ENCODE measurements at regions not wholly inside any gene's neighbourhood (a gene's known extent, or its start where the extent isn't known, plus 50 kb on each side); places are given as distances from the start of the nearest gene placed in this dataset.

GRCh38 chr1:229068270-229068987 lies 202.5 kb upstream of the RAB4A start:
- DNase-seq: no peak

- no peak for DNase-seq
These were observed 201.7 kb upstream of the RAB4A start for GRCh38 chr1:229069176-229069575.

DNA sequence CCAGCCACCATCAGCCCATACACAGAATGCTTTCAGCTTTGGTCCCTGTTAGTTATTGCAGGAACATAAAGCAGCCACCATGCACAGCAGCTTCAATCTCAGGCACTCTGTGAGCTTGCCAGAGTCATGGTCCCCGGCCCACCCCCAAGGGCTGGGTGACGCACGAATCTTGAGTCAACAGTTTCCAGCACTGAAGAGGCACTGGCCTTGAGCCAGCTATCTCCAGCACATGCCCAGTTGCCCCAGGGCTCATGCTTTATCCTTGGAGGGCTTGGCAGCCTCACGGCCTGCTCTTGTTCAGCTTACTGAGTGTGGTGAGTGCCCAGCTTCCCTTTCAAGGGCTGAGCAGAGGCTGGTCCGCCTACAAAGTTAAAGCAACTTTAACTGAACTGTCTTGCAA lies 200.7 kb upstream of the RAB4A start:
- DNase-seq: peak; percentile 91

- no peak for DNase-seq
These were observed 197.7 kb upstream of the RAB4A start for GRCh38 chr1:229073251-229073650.

GRCh38 chr1:229075217-229075616 lies 195.7 kb upstream of the RAB4A start:
- DNase-seq: no peak

DNA sequence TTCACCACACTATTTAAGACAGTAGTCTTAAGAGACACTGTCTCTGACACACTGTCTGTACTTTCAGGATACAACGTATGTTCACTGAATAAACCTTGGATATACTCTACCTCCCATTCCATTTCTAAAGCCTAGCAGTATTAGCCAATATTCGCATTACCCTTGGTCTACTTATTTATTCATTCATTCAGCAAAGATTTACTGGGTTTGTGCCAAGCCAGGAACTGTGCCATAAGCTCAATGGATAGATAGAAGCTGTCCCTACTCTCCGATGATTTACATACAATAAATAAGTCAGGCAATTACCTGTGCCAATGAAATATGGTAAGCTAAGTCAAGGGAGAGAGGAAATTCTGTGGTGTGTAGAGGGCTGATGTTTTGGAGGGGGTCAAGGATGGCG lies 195.2 kb upstream of the RAB4A start:
- DNase-seq: no peak

DNA sequence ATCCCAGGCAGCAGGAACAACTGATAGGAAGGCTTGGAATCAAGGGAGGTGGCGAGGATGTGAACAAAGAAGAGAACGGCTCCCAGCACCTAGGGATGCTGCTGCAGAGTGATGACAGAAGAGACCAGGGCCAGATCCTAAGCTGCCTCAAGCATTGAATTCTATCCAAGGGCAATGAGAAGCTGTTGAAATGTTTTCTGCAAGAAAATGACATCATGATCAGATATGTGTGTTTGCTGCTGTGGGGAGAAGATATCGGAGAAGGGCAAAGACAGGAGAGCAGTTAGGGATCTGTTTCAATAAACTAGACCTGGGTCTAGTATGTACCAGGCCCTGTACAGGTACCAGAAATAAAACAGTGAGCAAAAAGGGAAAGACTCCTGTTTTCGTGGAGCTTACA lies 194.7 kb upstream of the RAB4A start:
- no peak for DNase-seq

DNA sequence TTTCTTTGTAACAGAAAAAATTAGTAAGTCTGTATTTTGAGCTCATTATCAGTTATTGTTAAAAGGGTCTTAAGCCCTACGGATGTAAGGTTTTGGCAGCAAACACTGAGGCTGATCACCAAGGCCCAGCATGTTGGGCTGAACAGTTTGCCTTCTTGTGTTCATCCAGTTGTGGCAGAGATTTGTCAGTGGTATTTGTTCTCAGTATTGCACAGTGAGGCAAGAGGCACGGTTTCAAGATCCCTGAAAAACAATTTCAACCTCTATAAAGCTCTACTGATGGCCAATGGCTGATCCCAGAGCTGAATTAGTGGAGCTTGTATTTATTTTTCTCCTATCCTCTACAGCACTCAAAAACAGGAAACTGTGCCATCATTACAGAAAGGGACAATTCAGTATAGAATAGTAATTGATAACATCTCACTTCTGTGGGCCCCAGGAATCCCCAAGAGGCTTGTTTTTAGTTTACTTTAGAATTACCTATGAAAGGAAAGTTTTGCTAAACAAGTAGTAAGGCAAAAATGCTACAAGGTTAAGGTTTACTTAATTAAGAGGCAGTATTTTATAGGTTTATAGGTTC lies 191.8 kb upstream of the RAB4A start:
- no peak for DNase-seq

DNA sequence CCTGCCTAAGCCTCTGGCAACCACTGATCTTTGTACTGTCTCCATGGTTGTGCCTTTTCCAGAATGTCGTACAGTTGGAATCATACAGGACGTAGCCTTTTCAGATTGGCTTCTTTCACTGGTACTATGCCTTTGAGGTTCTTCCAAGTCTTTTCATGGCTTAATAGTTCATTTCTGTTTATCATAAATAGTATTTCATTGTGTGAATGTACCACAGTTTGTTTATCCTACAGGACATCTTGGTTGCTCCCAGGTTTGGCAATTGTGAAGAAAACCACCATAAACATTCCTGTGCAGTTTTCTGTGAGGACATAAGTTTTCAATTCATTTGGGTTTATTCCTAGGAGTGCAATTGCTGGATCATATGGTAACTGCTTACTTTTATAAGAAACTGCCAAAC lies 190.6 kb upstream of the RAB4A start:
- DNase-seq: no peak

DNA sequence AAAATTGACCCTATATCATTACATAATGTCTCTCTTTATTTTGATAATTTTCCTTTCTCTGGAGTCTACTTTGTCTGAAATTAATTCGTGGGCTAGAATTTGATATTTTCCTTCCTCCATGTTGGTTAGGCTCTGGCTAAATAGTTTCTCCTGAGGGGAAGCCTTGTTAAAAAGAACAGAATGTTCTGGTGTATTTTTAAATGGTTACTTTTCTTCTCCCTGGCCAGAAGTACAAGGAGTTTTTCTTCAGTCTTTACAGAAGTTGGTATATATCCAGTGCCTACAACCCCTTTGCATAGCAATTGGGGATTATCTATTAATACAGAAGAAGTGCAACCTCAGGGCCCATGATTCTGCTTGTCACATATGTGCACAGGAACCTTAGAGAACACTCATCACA lies 185.6 kb upstream of the RAB4A start:
- DNase-seq: no peak

- no peak for DNase-seq
These were observed 184.8 kb upstream of the RAB4A start for GRCh38 chr1:229086091-229086490.

DNA sequence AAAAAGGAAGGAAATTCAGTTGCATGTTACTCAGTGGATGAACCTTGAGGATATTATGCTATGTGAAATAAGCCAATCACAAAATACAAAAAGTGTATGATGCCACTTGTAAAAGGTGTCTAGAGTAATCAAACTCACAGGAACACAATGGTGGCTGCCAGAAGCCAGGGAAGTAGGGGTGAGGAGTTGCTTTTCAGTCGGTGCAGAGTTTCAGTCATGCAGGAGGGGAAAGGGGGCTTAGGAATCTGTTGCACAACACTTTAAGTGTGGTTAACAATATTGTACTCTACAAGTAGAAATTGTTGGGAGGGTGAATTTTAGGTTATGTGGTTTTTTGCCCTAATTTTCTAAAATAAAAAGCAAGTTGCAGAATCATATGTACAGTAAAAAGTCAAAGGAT lies 184.2 kb upstream of the RAB4A start:
- no peak for DNase-seq

DNA sequence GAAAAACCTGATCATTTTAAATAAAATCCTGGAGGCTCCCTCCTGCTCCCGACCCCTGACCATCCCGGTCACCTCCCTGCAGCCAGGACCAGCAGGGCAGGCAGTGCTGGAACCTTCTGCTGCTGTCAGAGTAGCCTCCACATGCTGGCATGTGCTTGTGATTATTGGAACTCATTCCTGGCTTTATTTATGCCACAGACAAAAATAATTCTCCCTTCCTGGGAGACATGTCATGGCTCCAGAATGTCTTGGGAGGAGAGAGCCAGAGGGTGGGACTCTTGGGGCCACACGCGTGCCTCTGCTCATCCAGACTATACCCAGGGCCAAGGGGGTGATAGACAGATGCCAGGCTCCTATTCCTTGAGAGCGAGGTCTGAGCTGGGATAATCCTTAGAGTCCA lies 183.6 kb upstream of the RAB4A start:
- no peak for DNase-seq

DNA sequence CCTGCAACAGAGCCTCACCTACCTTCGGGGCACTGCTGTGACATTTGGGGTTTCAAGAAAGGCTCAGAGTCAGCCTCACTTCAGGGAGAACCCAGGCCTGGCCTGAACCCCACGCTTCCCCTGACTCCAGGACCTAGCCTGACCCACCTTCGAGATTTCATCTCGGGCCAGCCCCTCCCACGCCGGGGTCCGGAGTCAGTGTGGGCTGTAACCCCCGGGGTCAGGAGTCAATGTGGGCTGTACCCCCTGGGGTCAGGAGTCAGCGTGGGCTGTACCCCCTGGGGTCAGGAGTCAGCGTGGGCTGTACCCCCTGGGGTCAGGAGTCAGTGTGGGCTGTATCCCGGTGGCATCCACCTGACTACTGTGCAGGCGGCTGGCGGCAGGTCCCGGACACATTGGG lies 183.0 kb upstream of the RAB4A start:
- DNase-seq: no peak

DNA sequence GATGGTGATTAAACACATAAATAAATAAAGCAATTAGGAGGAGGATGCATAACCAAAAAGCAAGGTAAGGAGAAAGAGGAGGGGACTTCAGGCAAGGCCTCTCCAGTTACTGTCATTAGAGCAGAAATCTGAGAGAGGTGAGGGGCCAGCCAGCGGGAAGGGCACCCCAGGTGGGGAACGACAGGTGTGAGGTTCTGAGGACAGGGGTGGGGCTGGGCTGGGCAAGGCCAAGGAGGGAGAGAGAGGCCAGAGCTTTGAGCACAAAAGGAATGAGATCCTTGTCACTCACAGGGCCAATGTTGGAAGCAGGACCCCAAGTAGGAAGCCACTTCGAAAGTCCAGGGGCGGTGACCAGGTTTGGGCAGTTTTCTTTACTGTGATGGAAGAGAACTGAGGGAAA lies 182.2 kb upstream of the RAB4A start:
- no peak for DNase-seq

GRCh38 chr1:229089586-229090208 lies 181.2 kb upstream of the RAB4A start:
- DNase-seq: no peak

DNA sequence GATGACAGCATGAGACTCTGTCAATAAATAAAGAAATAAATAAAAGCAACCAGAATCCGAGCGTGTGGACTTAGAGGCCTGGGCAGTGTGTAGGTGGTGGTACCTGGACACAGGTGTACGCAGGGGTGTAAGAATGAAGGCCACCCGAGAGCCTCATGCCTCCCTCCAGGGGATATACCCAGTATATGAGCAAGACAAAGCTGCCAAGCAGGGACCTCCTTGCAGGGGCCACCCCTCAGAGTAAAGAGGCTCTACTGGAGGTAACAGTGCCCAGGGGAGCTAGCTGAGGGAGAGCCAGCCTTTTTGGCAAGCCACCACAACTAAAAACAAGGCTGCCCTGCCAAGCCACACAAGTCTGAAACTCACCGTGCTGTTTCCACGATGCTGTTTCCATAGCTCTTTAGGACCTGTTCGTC lies 179.2 kb upstream of the RAB4A start:
- no peak for DNase-seq

- no peak for DNase-seq
These were observed 178.3 kb upstream of the RAB4A start for GRCh38 chr1:229092377-229093237.

GRCh38 chr1:229093238-229093540 lies 177.7 kb upstream of the RAB4A start:
- no peak for DNase-seq

GRCh38 chr1:229093609-229094336 lies 177.1 kb upstream of the RAB4A start:
- peak; percentile 10 for DNase-seq

- no peak for DNase-seq
These were observed 176.2 kb upstream of the RAB4A start for GRCh38 chr1:229094476-229095311.

DNA sequence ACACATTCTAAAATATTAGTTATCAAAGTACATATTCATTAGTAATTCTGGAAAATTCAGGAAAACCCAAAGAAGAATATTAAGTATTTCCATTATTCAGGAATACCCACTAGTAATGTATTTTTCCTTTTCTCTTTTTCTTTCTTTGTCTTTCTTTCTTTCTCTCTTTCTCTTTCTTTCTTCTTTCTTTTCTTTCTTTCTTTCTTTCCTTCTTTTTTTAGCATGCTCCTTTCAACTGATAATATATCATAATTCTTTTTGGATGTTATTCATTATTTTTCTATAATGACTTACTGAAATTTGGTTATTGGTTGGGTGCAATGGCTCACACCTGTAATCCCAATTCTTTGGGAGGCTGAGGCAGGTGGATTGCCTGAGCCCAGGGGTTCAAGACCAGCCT lies 175.6 kb upstream of the RAB4A start:
- no peak for DNase-seq

Data from COR-L47 (cell line).